Adrenal gland (tissue), 9 donors: ENCODE measurements at regions not wholly inside any gene's neighbourhood (a gene's known extent, or its start where the extent isn't known, plus 50 kb on each side); places are given as distances from the start of the nearest gene placed in this dataset.

Experiments
- DNase-seq, 7 donors: peaks; one replicate each; pipeline ENCODE4 v3.0.0-alpha.2; 2019 to 2020
- H3K27ac ChIP-seq, 5 donors: fragments of 200-600 bp; sonication (generic) in 4 of 5; 1 replicate in 3 of 5; 2 replicates in 2 of 5; pipeline versions ENCODE4 v1.5.1 to v1.8.0; 2016 to 2020; ENCODE audit warnings: mild to moderate bottlenecking in 1 of 5
- H3K27me3 ChIP-seq: fragments of 200-600 bp; 2 replicates; pipeline ENCODE4 v1.8.0; 2021
- H3K36me3 ChIP-seq, 2 donors: fragments of 200-600 bp; replicated peaks in 1 of 2; 1 replicate in 1 of 2; 2 replicates in 1 of 2; pipeline versions ENCODE4 v1.5.1 to v1.8.0; 2018 to 2022
- H3K4me1 ChIP-seq, 2 donors: fragments of 200-600 bp; replicated peaks in 1 of 2; 1 replicate in 1 of 2; 2 replicates in 1 of 2; pipeline versions ENCODE4 v1.5.1 to v1.8.0; 2018 to 2021
- H3K4me3 ChIP-seq, 4 donors: fragments of 200-600 bp; sonication (generic) in 3 of 4; one replicate each; pipeline ENCODE4 v1.5.1; 2016 to 2018
- H3K9me3 ChIP-seq, 3 donors: fragments of 200-600 bp; sonication (generic) in 1 of 3; replicated peaks in 1 of 3; 1 replicate in 2 of 3; 2 replicates in 1 of 3; pipeline versions ENCODE4 v1.5.1 to v1.8.0; 2016 to 2021
- CTCF ChIP-seq, 6 experiments: fragments of 450-650 bp in 4 of 6; fragments of 200-600 bp in 2 of 6; sonication (generic) in 1 of 6; IDR thresholded peaks; 1 replicate in 5 of 6; 2 replicates in 1 of 6; pipeline versions ENCODE4 v1.5.1 to v1.8.0; 2016 to 2021; ENCODE audit warnings: antibody characterized with exemption in 6 of 6, mild to moderate bottlenecking in 2 of 6, moderate library complexity in 1 of 6
- POLR2A ChIP-seq, 2 donors: fragments of 450-650 bp; IDR thresholded peaks; one replicate each; pipeline ENCODE4 v1.6.1; 2017; ENCODE audit warnings: antibody characterized with exemption in 2 of 2, mild to moderate bottlenecking in 2 of 2, moderate library complexity in 1 of 2
- WGBS, 4 donors: extraction: QIAGEN DNeasy Blood & Tissue Kit in 2 of 4; methylation state at CpG; one replicate each; pipeline versions ENCODE4 v1.1.5 to v1.1.7; 2013 to 2017; 5-methylcytosine and 5-hydroxymethylcytosine counted together
- intact Hi-C, 2 donors: fragments of 100-400 bp; cut with DNase I; formaldehyde crosslinking; loops; one replicate each; pipeline versions ENCODE4 v1.14.1 to v1.15.0; 2022 to 2023
- donor health status: healthy with polysubstance abuse.
- donor health status: Bipolar disorder and iron deficiency.
- donor health status: DM: yes; HTN: yes; CAD: no.
- donor health status: DM: no; HTN: no; CAD: no.
- donor health status: DM: no; HTN: no; CAD: no.

- no peaks in the 10 kb centered on the region for H3K9me3 ChIP-seq
- H3K36me3 ChIP-seq, result no peaks in the 10 kb centered on the region
- H3K4me3 ChIP-seq, result no peak overlapping the region
- 74 to 84% (median 80%) methylated on average over 8 of the region's 8 CpGs for WGBS, 4 donors
- no peak overlapping the region for H3K27ac ChIP-seq
- no peak for DNase-seq
- H3K27me3 ChIP-seq, result no peaks in the 10 kb centered on the region
- intact Hi-C loops, result no loop called here
- TF ChIP-seq POLR2A (IDR thresholded peaks at IDR 0.05) (no peak), CTCF (IDR thresholded peaks at IDR 0.05) (no peak)
- H3K4me1 ChIP-seq, result peaks cover 0 to 7% of the 10 kb centered on the region in 2 donors
Observed at GRCh38 chr1:222970040-222970439, 155.2 kb downstream of the DISP1 start.

DNA sequence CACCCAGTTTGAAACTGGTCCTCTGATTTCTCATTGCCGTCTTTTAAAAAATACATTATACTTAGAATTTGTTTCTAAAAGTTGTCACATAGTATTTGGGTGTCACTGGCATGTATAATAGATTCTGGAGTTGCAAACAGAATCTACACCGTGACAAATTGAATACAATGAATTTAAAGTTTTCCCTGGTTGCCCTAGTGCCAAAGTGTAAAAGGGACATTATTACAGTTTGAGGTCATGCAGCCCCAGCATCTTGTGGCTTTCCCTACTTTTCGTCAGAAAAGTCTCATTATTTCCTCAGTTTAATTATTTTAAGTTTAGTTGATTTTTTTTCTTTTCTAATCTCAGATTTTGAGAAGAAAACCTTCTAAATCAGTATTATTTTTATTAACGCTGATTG lies 155.9 kb downstream of the DISP1 start:
- Histone ChIP-seq H3K4me1 (peaks cover 0 to 13% of the 10 kb centered on the region in 2 donors), H3K36me3 (no peaks in the 10 kb centered on the region), H3K9me3 (no peaks in the 10 kb centered on the region), H3K27ac (no peak overlapping the region), H3K27me3 (no peaks in the 10 kb centered on the region), H3K4me3 (no peak overlapping the region)
- TF ChIP-seq POLR2A (IDR thresholded peaks at IDR 0.05), result no peak
- 84 to 98% (median 89%) methylated on average over 4 of the region's 4 CpGs for whole genome bisulfite sequencing, 4 donors
- no peak for DNase-seq
- intact Hi-C loops, result no loop called here

DNA sequence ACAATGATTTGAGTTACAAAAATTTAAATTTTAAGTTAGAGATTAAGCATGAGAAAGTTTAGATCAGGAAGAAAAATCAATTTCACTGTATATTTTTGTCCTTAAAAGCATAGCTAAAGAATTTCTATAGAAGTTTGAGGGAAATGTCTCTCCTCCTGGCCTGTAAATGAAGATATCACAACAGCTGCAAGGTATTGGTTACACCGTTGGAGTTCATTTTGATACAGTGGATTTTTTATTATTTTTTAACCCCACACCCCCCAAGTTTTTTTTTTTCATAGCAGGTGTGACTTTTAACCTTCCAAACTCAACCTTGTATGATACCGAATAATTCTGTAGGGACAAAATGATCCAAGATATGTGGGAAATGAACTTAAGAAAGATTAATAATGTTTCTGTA lies 156.3 kb downstream of the DISP1 start:
- H3K4me3 ChIP-seq, result no peak overlapping the region
- TF ChIP-seq POLR2A (IDR thresholded peaks at IDR 0.05) (no peak), CTCF (IDR thresholded peaks at IDR 0.05) (no peak)
- intact Hi-C loops, result no loop called here
- H3K27me3 ChIP-seq, result no peaks in the 10 kb centered on the region
- no peak for DNase-seq
- WGBS, 4 donors, result 88 to 90% (median 89%) methylated on average over 2 of the region's 2 CpGs
- H3K27ac ChIP-seq, result no peak overlapping the region
- no peaks in the 10 kb centered on the region for H3K9me3 ChIP-seq
- no peaks in the 10 kb centered on the region for H3K36me3 ChIP-seq
- peaks cover 3 to 18% of the 10 kb centered on the region in 2 donors for H3K4me1 ChIP-seq

DNA sequence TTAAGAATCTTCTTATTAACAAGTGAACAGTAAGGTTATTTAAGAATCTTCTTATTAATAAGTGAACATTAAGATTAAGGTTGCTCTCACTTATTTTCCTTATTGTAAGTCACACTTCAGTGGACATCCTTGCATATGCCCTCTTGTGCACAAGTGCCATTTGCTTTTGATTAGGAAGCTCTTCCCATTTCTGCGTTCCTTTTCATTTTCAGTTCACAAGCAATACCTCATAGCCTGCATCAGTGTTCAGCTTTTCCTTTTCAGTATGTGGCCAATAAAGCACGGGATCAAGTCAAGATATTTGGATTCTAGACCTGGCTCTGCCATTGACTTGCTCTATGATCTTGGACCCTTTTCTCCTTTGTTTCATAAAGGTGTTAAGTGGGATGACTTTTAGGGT lies 158.7 kb downstream of the DISP1 start:
- Histone ChIP-seq H3K9me3 (no peaks in the 10 kb centered on the region), H3K4me3 (no peak overlapping the region), H3K27ac (no peak overlapping the region), H3K27me3 (no peaks in the 10 kb centered on the region), H3K4me1 (peaks cover 6 to 21% of the 10 kb centered on the region in 2 donors), H3K36me3 (no peaks in the 10 kb centered on the region)
- intact Hi-C loops, result no loop called here
- no peak for DNase-seq
- TF ChIP-seq CTCF (IDR thresholded peaks at IDR 0.05), result no peak
- 68 to 100% (median 97%) methylated on average over 2 of the region's 2 CpGs for WGBS, 4 donors

DNA sequence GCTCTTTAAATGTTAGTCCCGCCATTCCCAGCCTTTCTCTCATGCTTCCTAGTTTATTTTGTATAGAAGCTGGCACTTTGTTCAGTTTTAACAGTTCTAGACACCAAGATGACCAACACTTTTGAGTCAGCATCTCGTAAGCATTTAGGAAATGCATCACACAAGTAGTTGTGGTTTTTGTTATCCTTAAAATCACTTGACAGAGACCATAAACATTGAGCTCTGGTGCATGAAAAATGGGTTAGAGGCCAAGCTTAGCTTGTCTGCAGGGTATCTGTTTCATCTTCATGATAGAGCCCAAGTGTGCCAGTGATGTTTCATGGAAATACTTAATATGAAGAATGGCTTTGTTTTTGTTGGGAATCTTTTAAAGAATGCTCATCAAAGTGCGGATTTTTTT lies 159.7 kb downstream of the DISP1 start:
- Histone ChIP-seq H3K27me3 (no peaks in the 10 kb centered on the region), H3K4me1 (peaks cover 6 to 21% of the 10 kb centered on the region in 2 donors), H3K4me3 (no peak overlapping the region), H3K9me3 (no peaks in the 10 kb centered on the region), H3K36me3 (no peaks in the 10 kb centered on the region), H3K27ac (no peak overlapping the region)
- intact Hi-C loops, result no loop called here
- DNase-seq, result no peak
- 83 to 91% (median 86%) methylated on average over 3 of the region's 3 CpGs for WGBS, 4 donors
- TF ChIP-seq POLR2A (IDR thresholded peaks at IDR 0.05) (no peak), CTCF (IDR thresholded peaks at IDR 0.05) (no peak)
